ENCODE measurements at regions not wholly inside any gene's neighbourhood (a gene's known extent, or its start where the extent isn't known, plus 50 kb on each side); places are given as distances from the start of the nearest gene placed in this dataset.
"Not testable (repeated sequence)": the region's sequence is repeated elsewhere in the genome, so short reads cannot be mapped to it uniquely, and the experiment has no call there.

GRCh38 chr13:97520061-97520460 is 86.1 kb downstream of the RAP2A start:
- no peak for DNase-seq (ENCODE audit: low read depth)

GRCh38 chr13:97520866-97521265 is 86.9 kb downstream of the RAP2A start:
- no peak for DNase-seq (ENCODE audit: low read depth)

GRCh38 chr13:97521726-97522125 is 87.8 kb downstream of the RAP2A start:
- no peak for DNase-seq (ENCODE audit: low read depth)

DNA sequence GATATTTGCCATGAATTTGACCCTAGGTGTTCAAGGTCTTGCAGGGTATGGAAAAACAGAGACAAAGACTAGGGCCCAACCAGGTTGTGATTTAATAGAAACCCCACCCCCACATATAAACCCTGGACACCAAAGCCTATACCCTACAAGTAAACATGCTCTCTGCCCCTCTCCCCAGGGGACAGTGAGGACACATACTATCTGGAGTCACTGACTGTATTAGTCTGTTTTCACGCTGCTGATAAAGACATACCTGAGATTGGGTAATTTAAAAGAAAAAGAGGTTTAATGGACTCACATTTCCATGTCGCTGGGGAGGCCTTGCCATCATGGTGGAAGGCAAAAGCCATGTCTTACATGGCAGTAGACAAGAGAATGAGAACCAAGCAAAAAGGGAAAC is 88.3 kb downstream of the RAP2A start:
- no peak for DNase-seq (ENCODE audit: low read depth)

- DNase-seq (ENCODE audit: low read depth), result no peak
These were observed 92.6 kb downstream of the RAP2A start for GRCh38 chr13:97526556-97526955.

- DNase-seq (ENCODE audit: low read depth), result no peak
These were observed 94.5 kb downstream of the RAP2A start for GRCh38 chr13:97528518-97528917.

- no peak for DNase-seq (ENCODE audit: low read depth)
These were observed 100.6 kb downstream of the RAP2A start for GRCh38 chr13:97534540-97534939.

DNA sequence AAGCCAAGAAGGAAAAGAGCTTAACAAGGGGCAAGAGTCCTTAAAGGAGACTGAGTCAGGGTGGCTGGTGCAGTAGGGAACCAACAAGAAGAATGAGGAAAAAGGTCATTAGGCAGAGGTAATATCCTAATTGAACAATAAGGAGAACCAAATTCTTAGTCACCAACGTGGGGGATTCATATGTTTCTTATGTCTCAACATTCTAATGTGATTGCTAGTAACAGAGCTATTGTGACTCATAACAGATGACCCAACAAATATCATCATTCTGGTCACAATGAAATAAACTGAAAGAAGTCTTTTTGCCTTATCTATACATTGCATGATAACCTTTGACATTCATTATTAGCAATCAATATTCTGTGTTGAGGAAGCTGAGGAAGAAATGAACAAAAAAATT is 101.6 kb downstream of the RAP2A start:
- peak; percentile 24 for DNase-seq (ENCODE audit: low read depth)

DNA sequence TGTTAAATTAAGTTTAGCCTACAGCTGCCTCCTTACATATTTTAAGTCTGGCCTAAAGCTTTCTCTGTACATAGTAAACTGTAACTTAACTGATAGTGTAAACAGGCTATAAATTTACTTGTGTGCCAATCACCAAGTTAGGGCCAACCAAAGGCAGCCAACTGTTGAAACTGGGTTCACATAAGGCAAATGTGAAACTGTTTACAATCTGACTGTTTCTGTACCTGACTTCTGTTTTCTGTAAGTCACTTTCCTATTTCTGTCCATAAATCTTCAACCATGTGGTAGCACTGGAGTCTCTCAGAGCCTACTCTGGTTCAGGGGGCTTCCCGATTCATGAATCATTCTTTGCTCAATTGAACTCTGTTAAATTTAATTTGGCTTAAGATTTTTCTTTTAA is 103.1 kb downstream of the RAP2A start:
- DNase-seq (ENCODE audit: low read depth), result no peak

- DNase-seq (ENCODE audit: low read depth), result no peak
These were observed 104.2 kb downstream of the RAP2A start for GRCh38 chr13:97538203-97538602.

DNA sequence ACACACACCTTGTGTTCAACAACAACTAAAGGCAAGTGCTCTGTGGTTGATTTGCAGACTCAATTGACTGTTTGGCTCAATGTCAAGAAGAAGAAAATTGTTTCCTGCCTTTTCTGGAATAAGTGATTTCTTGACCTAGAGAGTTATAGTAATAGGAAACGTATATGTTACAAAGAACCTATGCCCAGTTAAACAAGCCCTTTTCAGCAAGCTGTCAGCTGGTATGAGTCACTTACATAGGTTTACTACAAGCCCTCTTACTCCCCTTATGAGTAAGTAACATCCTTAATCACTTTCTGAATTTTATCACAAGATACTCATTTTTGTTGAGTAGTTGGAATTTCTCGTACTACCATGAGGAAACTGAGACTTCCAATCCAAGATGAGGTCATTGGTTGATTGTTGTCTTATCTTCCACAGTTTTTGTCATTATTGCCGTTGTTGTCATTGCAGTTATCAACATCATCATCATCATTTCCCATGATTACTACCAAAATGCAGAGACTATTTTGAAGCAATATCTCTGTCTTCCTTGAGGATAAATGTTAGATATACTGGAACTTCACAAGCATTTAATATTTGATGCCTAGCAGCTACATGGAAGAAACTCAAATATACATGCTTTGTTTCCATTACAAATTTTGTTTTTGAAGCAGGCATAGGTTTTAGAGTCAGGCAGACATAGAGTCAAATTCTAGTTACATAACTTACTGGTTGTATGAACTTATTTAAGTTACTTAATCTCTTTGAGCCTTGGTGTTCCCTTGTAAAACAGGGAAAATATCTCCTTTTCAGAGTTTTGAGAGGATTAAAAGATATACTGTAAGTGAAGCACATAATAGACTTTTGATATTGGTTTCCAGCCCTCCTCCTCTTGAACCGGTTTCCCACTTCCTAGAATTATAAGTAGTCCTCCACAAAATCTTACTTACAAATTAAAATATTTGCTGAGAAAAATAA is 106.0 kb downstream of the RAP2A start:
- no peak for DNase-seq (ENCODE audit: low read depth)

- no peak for DNase-seq (ENCODE audit: low read depth)
These were observed 106.7 kb downstream of the RAP2A start for GRCh38 chr13:97540696-97541095.

DNA sequence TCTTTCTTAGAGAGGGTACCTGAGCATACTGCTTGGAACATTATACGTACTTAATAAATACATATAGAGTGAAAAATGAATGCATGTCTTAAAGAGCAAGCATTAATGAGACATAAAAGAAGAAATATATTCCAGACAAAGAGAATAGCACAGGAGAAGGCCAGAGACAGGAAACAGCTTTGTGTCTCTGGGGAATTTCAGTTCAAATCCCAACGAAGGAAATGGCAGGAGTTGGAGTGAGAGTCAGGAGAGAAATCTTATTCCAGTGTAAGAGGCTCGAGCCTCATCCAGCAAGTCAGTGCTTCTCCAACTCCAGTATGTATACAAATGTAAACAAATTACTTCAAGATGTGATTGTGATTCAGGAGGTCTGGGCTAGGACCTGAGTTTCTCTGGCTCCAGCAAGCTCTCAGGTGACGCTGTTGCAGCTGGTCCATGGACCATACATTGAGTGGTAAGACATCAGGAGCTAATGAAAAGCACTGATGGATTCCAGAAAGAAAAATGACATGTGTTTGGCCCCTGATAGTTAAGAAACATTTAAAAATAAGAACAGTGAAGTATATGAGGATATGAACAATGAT is 108.2 kb downstream of the RAP2A start:
- DNase-seq (ENCODE audit: low read depth), result no peak

DNA sequence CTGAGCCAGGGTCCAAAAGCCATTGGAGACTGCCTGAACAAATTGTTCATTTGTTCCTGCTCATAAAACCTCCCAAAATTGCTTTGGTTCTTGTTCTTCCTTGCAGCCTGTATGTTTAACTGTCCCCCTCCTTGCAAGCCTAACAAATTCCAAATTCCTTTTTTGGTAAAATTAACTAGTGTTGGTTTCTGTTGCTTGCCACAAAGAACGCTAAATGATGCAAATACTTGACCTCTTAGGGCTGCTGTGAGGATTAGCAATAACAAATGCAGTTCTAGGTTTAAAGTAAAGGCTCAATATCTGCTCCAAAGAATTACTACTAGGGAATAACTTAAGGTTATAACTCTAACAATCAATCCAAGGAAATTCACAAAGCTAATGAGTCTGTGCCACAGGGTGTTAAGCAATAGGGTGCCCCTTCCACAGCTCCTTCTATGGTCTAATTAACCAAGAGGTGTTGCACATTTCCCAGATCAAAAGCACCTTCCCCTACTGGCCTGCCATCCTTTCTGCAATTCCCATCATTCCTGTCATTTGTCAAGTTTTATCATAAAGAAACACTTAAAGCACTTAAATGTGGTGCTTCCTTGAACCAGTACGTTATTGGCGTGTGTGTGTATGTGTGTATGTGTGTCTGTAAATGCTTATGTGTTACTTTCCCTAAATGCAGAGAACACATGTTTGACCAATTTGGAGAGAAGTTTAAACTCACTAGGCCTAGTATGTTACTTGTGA is 110.2 kb downstream of the RAP2A start:
- no peak for DNase-seq (ENCODE audit: low read depth)

DNA sequence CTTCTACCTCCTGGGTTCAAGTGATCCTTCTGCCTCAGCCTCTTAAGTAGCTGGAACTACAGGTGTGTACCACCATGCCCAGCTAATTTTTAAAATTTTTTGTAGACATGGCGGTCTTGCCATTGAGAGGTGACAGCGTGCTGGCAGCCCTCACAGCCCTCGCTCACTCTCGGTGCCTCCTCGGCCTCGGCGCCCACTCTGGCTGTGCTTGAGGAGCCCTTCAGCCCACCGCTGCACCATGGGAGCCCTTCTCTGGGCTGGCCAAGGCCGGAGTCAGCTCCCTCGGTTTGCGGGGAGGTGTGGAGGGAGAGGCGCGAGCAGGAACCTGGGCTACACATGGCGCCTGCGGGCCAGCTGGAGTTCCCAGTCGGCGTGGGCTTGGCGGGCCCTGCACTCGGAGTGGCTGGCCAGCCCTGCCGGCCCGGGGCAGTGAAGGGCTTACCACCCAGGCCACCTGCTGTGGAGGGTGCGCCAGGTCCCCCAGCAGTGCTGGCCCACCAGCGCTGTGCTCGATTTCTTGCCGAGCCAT is 111.1 kb downstream of the RAP2A start:
- DNase-seq (ENCODE audit: low read depth), result not testable (repeated sequence)

DNA sequence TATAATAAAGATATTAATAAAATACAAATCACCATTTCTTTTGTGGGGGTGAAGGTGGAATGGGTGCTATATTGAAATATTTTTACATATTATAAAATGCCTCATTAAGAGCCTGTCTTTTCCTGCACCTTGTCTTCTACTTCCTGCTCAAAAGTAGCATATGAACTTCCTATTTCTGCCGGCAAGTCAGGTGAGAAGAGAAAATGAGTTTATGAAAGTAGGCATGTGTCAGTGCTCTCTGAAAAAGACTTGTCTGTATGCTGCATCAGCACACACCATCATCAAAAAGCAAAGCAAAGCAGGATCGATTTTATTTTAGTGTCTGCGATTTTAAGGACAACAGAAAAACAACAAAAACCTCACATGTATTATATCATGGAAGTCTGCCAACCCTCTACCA is 114.2 kb downstream of the RAP2A start:
- DNase-seq (ENCODE audit: low read depth), result no peak

GRCh38 chr13:97548711-97549110 is 114.7 kb downstream of the RAP2A start:
- DNase-seq (ENCODE audit: low read depth), result no peak

DNA sequence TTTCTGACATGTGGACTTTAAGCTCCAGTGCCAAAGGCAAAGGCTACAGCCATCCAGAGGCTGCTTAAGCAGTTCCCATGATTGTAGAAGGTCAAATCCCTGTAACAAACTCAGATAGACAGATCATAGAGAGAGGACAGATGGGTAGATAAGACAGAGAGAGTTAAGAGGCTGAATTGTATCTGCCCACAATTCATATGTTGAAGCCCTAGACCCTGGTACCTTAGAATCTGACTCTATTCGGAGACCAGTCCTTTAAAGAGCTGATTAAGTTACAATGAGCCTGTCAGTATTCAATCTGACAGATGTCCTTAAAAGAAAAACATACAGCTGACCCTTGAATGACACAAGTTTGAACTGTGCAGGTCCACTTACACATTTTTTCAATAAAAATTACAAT is 115.2 kb downstream of the RAP2A start:
- no peak for DNase-seq (ENCODE audit: low read depth)

- DNase-seq (ENCODE audit: low read depth), result no peak
These were observed 120.5 kb downstream of the RAP2A start for GRCh38 chr13:97554496-97554895.

DNA sequence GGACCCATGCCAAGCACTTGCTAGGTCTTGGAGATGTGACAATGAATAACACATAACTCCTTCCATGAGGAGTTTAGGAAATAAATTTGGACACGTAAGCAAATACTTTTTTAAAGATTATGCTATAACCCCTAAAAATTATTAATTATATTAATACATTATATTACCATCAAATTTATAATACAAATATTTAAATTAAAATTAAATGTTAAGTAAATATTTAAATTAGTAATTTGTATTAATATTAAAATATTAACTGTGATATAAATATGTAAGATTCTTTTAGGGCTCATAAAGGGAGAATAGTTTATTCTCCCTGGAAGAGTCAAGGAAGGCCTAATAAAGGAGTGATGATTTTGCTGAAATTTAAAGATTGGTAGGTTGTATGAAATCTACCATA is 121.1 kb downstream of the RAP2A start:
- no peak for DNase-seq (ENCODE audit: low read depth)

GRCh38 chr13:97559030-97559429 is 125.1 kb downstream of the RAP2A start:
- DNase-seq (ENCODE audit: low read depth), result no peak

GRCh38 chr13:97559981-97560380 is 126.0 kb downstream of the RAP2A start:
- no peak for DNase-seq (ENCODE audit: low read depth)

Data from M059J (cell line).